Spleen (tissue), 11 donors: ENCODE measurements at regions not wholly inside any gene's neighbourhood (a gene's known extent, or its start where the extent isn't known, plus 50 kb on each side); places are given as distances from the start of the nearest gene placed in this dataset.

Experiments used
- DNase-seq: peaks from one replicate; pipeline ENCODE4 v3.0.0-alpha.2; 2020
- H3K27ac ChIP-seq, 8 donors: fragments of 200-600 bp; sonication (generic) in 7 of 8; 1 replicate in 4 of 8; 2 replicates in 4 of 8; pipeline versions ENCODE4 v1.5.0 to v1.8.0; 2016 to 2021; ENCODE audit warnings: inconsistent platforms in 4 of 8, mild to moderate bottlenecking in 4 of 8, moderate library complexity in 1 of 8
- H3K27me3 ChIP-seq, 7 donors: fragments of 200-600 bp; sonication (generic) in 6 of 7; replicated peaks in 1 of 7; 1 replicate in 4 of 7; 2 replicates in 3 of 7; pipeline versions ENCODE4 v1.5.0 to v1.8.0; 2016 to 2021; ENCODE audit warnings: inconsistent platforms in 3 of 7, mild to moderate bottlenecking in 1 of 7
- H3K36me3 ChIP-seq, 6 donors: fragments of 200-600 bp; sonication (generic) in 5 of 6; 1 replicate in 4 of 6; 2 replicates in 2 of 6; pipeline versions ENCODE4 v1.5.0 to v1.8.0; 2016 to 2021; ENCODE audit warnings: inconsistent platforms in 2 of 6
- H3K4me1 ChIP-seq, 6 donors: fragments of 200-600 bp; sonication (generic) in 5 of 6; 1 replicate in 3 of 6; 2 replicates in 3 of 6; pipeline versions ENCODE4 v1.5.0 to v1.8.0; 2016 to 2021; ENCODE audit warnings: inconsistent platforms in 3 of 6
- H3K4me3 ChIP-seq, 8 donors: fragments of 200-600 bp; sonication (generic) in 7 of 8; 1 replicate in 4 of 8; 2 replicates in 4 of 8; pipeline versions ENCODE4 v1.5.0 to v1.8.0; 2016 to 2021; ENCODE audit warnings: inconsistent platforms in 4 of 8, mild to moderate bottlenecking in 4 of 8, moderate library complexity in 2 of 8
- H3K9me3 ChIP-seq, 8 donors: fragments of 200-600 bp; sonication (generic) in 7 of 8; 1 replicate in 4 of 8; 2 replicates in 4 of 8; pipeline versions ENCODE4 v1.5.0 to v1.8.0; 2016 to 2021; ENCODE audit warnings: inconsistent platforms in 4 of 8
- CTCF ChIP-seq, 11 experiments: fragments of 200-600 bp in 7 of 11; fragments of 450-650 bp in 4 of 11; sonication (generic) in 4 of 11; IDR thresholded peaks in 8 of 11; conservative IDR thresholded peaks in 3 of 11; 1 replicate in 7 of 11; 2 replicates in 4 of 11; pipeline versions ENCODE4 v1.4.0 to v1.8.0; 2016 to 2021; ENCODE audit warnings: antibody characterized with exemption in 11 of 11, inconsistent platforms in 4 of 11, mild to moderate bottlenecking in 1 of 11
- POLR2A ChIP-seq, 3 donors: fragments of 450-650 bp; IDR thresholded peaks; one replicate each; pipeline ENCODE4 v1.5.1; 2017; ENCODE audit warnings: antibody characterized with exemption in 3 of 3, mild to moderate bottlenecking in 1 of 3
- POLR2AphosphoS5 ChIP-seq, 3 donors: sonication (generic); formaldehyde crosslinking; IDR thresholded peaks; one replicate each; pipeline ENCODE4 v1.5.1; 2017; ENCODE audit warnings: antibody characterized with exemption in 3 of 3
- WGBS, 5 donors: extraction: QIAGEN DNeasy Blood & Tissue Kit in 3 of 5; methylation state at CpG; one replicate each; pipeline versions ENCODE4 v1.1.5 to v1.1.7; 2013 to 2018; 5-methylcytosine and 5-hydroxymethylcytosine counted together
- intact Hi-C: fragments of 100-400 bp; cut with DNase I; formaldehyde crosslinking; loops from one replicate; pipeline ENCODE4 v1.15.0; 2023; ENCODE audit warnings: low total_unique reads
- donor health status: healthy with polysubstance abuse.
- donor health status: DM: no; HTN: no; CAD: no; lungs with moderate emphysema.
- donor health status: DM: no; HTN: no; CAD: no.
- donor health status: Bipolar disorder and iron deficiency.
- donor health status: healthy.
- donor health status: DM: no; HTN: no; CAD: no.
- donor health status: DM: yes; HTN: yes; CAD: no.

DNA sequence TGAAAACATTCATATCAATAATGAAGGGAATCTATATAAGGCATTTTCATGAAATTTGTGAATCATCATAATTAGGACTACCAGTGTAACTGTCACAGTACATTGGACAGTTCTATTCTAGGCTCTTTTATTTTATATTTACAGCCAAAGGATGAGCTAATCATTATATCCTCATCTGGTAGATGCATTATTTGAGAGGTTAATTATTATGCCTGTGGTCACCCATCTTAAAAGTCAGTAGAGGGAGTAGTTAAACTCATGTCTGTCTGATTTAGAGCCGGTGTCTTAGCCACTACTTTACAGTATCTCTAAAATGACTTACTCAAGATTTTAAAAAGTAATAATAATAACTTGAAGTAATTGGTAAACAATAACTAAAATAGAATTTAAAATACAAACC lies 899.3 kb upstream of the MAP3K7 start:
- Histone ChIP-seq H3K9me3 (no peaks in the 10 kb centered on the region), H3K27ac (no peak overlapping the region), H3K4me3 (no peak overlapping the region), H3K27me3 (no peaks in the 10 kb centered on the region), H3K4me1 (peaks cover 0 to 10% (median 3%) of the 10 kb centered on the region in 6 donors), H3K36me3 (no peaks in the 10 kb centered on the region)
- intact Hi-C loops = no loop called here
- no peak for DNase-seq
- WGBS, 5 donors = 91 to 98% (median 97%) methylated on average over 1 of the region's 1 CpG
- TF ChIP-seq POLR2A (IDR thresholded peaks at IDR 0.05) (no peak), POLR2AphosphoS5 (IDR thresholded peaks at IDR 0.05) (no peak), CTCF (IDR thresholded peaks at IDR 0.05 in 8 of 11, conservative IDR thresholded peaks at IDR 0.05 in 3 of 11) (no peak)

GRCh38 chr6:91485047-91485446 lies 898.2 kb upstream of the MAP3K7 start:
- no peak for DNase-seq
- no peak overlapping the region for H3K27ac ChIP-seq
- H3K27me3 ChIP-seq = no peaks in the 10 kb centered on the region
- intact Hi-C loops = no loop called here
- 59 to 87% (median 73%) methylated on average over 1 of the region's 1 CpG for WGBS, 5 donors
- H3K4me3 ChIP-seq = no peak overlapping the region
- H3K4me1 ChIP-seq = peaks cover 0 to 14% (median 3%) of the 10 kb centered on the region in 6 donors
- no peaks in the 10 kb centered on the region for H3K9me3 ChIP-seq
- no peak for TF ChIP-seq POLR2AphosphoS5 (IDR thresholded peaks at IDR 0.05)
- TF ChIP-seq POLR2A (IDR thresholded peaks at IDR 0.05) = no peak
- TF ChIP-seq CTCF (IDR thresholded peaks at IDR 0.05 in 8 of 11, conservative IDR thresholded peaks at IDR 0.05 in 3 of 11) = no peak
- no peaks in the 10 kb centered on the region for H3K36me3 ChIP-seq

- Histone ChIP-seq H3K27ac (no peak overlapping the region), H3K27me3 (no peaks in the 10 kb centered on the region), H3K36me3 (no peaks in the 10 kb centered on the region), H3K4me1 (peaks cover 0 to 16% (median 3%) of the 10 kb centered on the region in 6 donors), H3K9me3 (no peaks in the 10 kb centered on the region), H3K4me3 (no peak overlapping the region)
- intact Hi-C loops = no loop called here
- WGBS, 5 donors = 36 to 49% (median 43%) methylated on average over 6 of the region's 6 CpGs
- no peak for DNase-seq
- TF ChIP-seq POLR2A (IDR thresholded peaks at IDR 0.05) = no peak
- no peak for TF ChIP-seq CTCF (IDR thresholded peaks at IDR 0.05 in 8 of 11, conservative IDR thresholded peaks at IDR 0.05 in 3 of 11)
- TF ChIP-seq POLR2AphosphoS5 (IDR thresholded peaks at IDR 0.05) = no peak
Observed at GRCh38 chr6:91483415-91484105, 896.7 kb upstream of the MAP3K7 start.

GRCh38 chr6:91482498-91482897 lies 895.6 kb upstream of the MAP3K7 start:
- intact Hi-C loops = no loop called here
- Histone ChIP-seq H3K36me3 (no peaks in the 10 kb centered on the region), H3K27me3 (no peaks in the 10 kb centered on the region), H3K4me3 (no peak overlapping the region), H3K4me1 (peaks cover 0 to 16% (median 3%) of the 10 kb centered on the region in 6 donors), H3K9me3 (no peaks in the 10 kb centered on the region), H3K27ac (peak overlapping the region in 2 of 8 donors; percentile 9 to 28)
- no peak for DNase-seq
- 0 to 13% (median 5%) methylated on average over 1 of the region's 1 CpG for WGBS, 5 donors
- no peak for TF ChIP-seq POLR2A (IDR thresholded peaks at IDR 0.05)
- no peak for TF ChIP-seq POLR2AphosphoS5 (IDR thresholded peaks at IDR 0.05)
- TF ChIP-seq CTCF (IDR thresholded peaks at IDR 0.05 in 8 of 11, conservative IDR thresholded peaks at IDR 0.05 in 3 of 11) = no peak
